Neuronal stem cell (in vitro differentiated cells): ENCODE measurements at regions not wholly inside any gene's neighbourhood (a gene's known extent, or its start where the extent isn't known, plus 50 kb on each side); places are given as distances from the start of the nearest gene placed in this dataset.

Source experiments
- DNase-seq: peaks from one replicate; pipeline ENCODE4 v3.0.0-alpha.2; 2013; ENCODE audit warnings: low spot score
- H2AFZ ChIP-seq: one replicate; pipeline ENCODE4 v1.6.1; 2013; ENCODE audit warnings: mild to moderate bottlenecking, low read length, inconsistent platforms
- H2AK5ac ChIP-seq: 2 replicates; pipeline ENCODE4 v1.6.1; 2013; ENCODE audit warnings: low read depth, mild to moderate bottlenecking, inconsistent platforms, low read length, moderate library complexity, mixed read lengths
- H2BK120ac ChIP-seq: 2 replicates; pipeline ENCODE4 v1.6.1; 2013; ENCODE audit warnings: low read depth, mild to moderate bottlenecking, inconsistent platforms, low read length, moderate library complexity, mixed read lengths
- H2BK12ac ChIP-seq: one replicate; pipeline ENCODE4 v1.6.1; 2013; ENCODE audit warnings: low read length, inconsistent platforms
- H2BK15ac ChIP-seq: 2 replicates; pipeline ENCODE4 v1.6.1; 2013; ENCODE audit warnings: mild to moderate bottlenecking, low read length, inconsistent platforms, mixed read lengths
- H2BK5ac ChIP-seq: one replicate; pipeline ENCODE4 v1.6.1; 2013; ENCODE audit warnings: inconsistent platforms, mild to moderate bottlenecking, low read length, moderate library complexity
- H3K14ac ChIP-seq: one replicate; pipeline ENCODE4 v1.6.1; 2013; ENCODE audit warnings: low read length, inconsistent platforms
- H3K18ac ChIP-seq: 2 replicates; pipeline ENCODE4 v1.6.1; 2013; ENCODE audit warnings: low read length, inconsistent platforms
- H3K23ac ChIP-seq: 2 replicates; pipeline ENCODE4 v1.6.1; 2013; ENCODE audit warnings: low read depth, mild to moderate bottlenecking, mixed read lengths, low read length, inconsistent platforms; ENCODE audit not compliant: poor library complexity
- H3K27ac ChIP-seq: replicated peaks from 3 replicates; pipeline ENCODE4 v1.5.1; 2013; ENCODE audit warnings: low read length, inconsistent platforms
- H3K27me3 ChIP-seq, 3 experiments: 2 replicates each; pipeline ENCODE4 v1.6.1; 2013; ENCODE audit warnings: low read length in 3 of 3, mild to moderate bottlenecking in 2 of 3, inconsistent platforms in 1 of 3, low read depth in 1 of 3, mixed read lengths in 1 of 3, moderate library complexity in 1 of 3; ENCODE audit not compliant: control insufficient read depth in 3 of 3, insufficient read depth in 3 of 3
- H3K36me3 ChIP-seq, 2 donors: replicated peaks in 1 of 2; 2 replicates each; pipeline ENCODE4 v1.6.1; 2013; ENCODE audit warnings: low read length in 2 of 2; ENCODE audit not compliant: control insufficient read depth in 2 of 2, insufficient read depth in 2 of 2
- H3K4ac ChIP-seq: 2 replicates; pipeline ENCODE4 v1.6.1; 2013; ENCODE audit warnings: inconsistent platforms, mild to moderate bottlenecking, low read length, moderate library complexity
- H3K4me1 ChIP-seq, 2 donors: 1 replicate in 1 of 2; 2 replicates in 1 of 2; pipeline ENCODE4 v1.6.1; 2013; ENCODE audit warnings: low read length in 2 of 2, low read depth in 1 of 2; ENCODE audit not compliant: control insufficient read depth in 2 of 2, insufficient read depth in 1 of 2
- H3K4me2 ChIP-seq: one replicate; pipeline ENCODE4 v1.6.1; 2013; ENCODE audit warnings: mild to moderate bottlenecking, low read length, inconsistent platforms; ENCODE audit not compliant: insufficient read depth, poor library complexity, severe bottlenecking
- H3K4me3 ChIP-seq, 2 donors: 2 replicates each; pipeline ENCODE4 v1.5.1; 2013; ENCODE audit warnings: low read length in 2 of 2, mild to moderate bottlenecking in 2 of 2, inconsistent platforms in 1 of 2, moderate library complexity in 1 of 2
- H3K79me1 ChIP-seq: one replicate; pipeline ENCODE4 v1.6.1; 2013; ENCODE audit warnings: low read depth, mild to moderate bottlenecking, inconsistent platforms, low read length, moderate library complexity
- H3K9ac ChIP-seq: one replicate; pipeline ENCODE4 v1.6.1; 2013; ENCODE audit warnings: mild to moderate bottlenecking, low read depth, low read length, inconsistent platforms; ENCODE audit not compliant: poor library complexity
- H3K9me3 ChIP-seq, 2 donors: replicated peaks in 1 of 2; 2 replicates each; pipeline versions ENCODE3 to v1.6.1; 2013; ENCODE audit warnings: low read length in 2 of 2, mild to moderate bottlenecking in 2 of 2, inconsistent platforms in 1 of 2, low read depth in 1 of 2, mixed read lengths in 1 of 2, moderate library complexity in 1 of 2; ENCODE audit not compliant: control insufficient read depth in 2 of 2, insufficient read depth in 1 of 2
- H4K8ac ChIP-seq: one replicate; pipeline ENCODE4 v1.6.1; 2013; ENCODE audit warnings: low read depth, mild to moderate bottlenecking, inconsistent platforms, low read length, moderate library complexity
- H4K91ac ChIP-seq: one replicate; pipeline ENCODE4 v1.6.1; 2013; ENCODE audit warnings: low read length, low read depth, mild to moderate bottlenecking, inconsistent platforms; ENCODE audit not compliant: poor library complexity
- WGBS, 2 donors: extraction: QIAGEN DNeasy Blood & Tissue Kit; methylation state at CpG; one replicate each; pipeline ENCODE4 v1.1.7; 2013; ENCODE audit warnings: missing lambda C conversion rate in 2 of 2, mixed read lengths in 1 of 2; ENCODE audit not compliant: insufficient read length in 2 of 2, insufficient replicate concordance in 1 of 2; ENCODE audit errors: extremely low coverage in 2 of 2; 5-methylcytosine and 5-hydroxymethylcytosine counted together

GRCh38 chr5:56382896-56383295 lies 149.8 kb upstream of the ANKRD55 start:
- Histone ChIP-seq H4K91ac (no peak overlapping the region), H3K23ac (no peak overlapping the region), H4K8ac (no peak overlapping the region), H3K18ac (no peak overlapping the region), H3K4me1 (no peaks in the 10 kb centered on the region), H2BK12ac (no peak overlapping the region), H3K79me1 (no peaks in the 10 kb centered on the region), H3K36me3 (no peaks in the 10 kb centered on the region), H3K4ac (no peak overlapping the region), H3K4me3 (no peak overlapping the region), H2BK120ac (no peak overlapping the region), H2AFZ (no peak overlapping the region), H2AK5ac (no peak overlapping the region), H2BK15ac (no peak overlapping the region), H3K9ac (no peak overlapping the region), H3K4me2 (no peak overlapping the region), H3K14ac (no peak overlapping the region), H3K27ac (no peak overlapping the region), H2BK5ac (no peak overlapping the region), H3K9me3 (no peaks in the 10 kb centered on the region), H3K27me3 (no peaks in the 10 kb centered on the region)
- no CpG with 5 or more reads among the region's 1 CpG for WGBS, 2 donors
- DNase-seq = no peak

- H3K4me2 ChIP-seq = no peak overlapping the region
- no peak overlapping the region for H4K91ac ChIP-seq
- no peak overlapping the region for H4K8ac ChIP-seq
- no peaks in the 10 kb centered on the region for H3K4me1 ChIP-seq
- no peaks in the 10 kb centered on the region for H3K79me1 ChIP-seq
- H3K23ac ChIP-seq = no peak overlapping the region
- H3K9ac ChIP-seq = no peak overlapping the region
- H2AK5ac ChIP-seq = no peak overlapping the region
- no peak overlapping the region for H3K27ac ChIP-seq
- H3K36me3 ChIP-seq = no peaks in the 10 kb centered on the region
- no peak overlapping the region for H3K18ac ChIP-seq
- no peak overlapping the region for H2BK120ac ChIP-seq
- no peak overlapping the region for H3K4ac ChIP-seq
- peaks cover 0 to 4% of the 10 kb centered on the region in 2 donors for H3K9me3 ChIP-seq
- DNase-seq = no peak
- H3K4me3 ChIP-seq = no peak overlapping the region
- H2AFZ ChIP-seq = no peak overlapping the region
- H2BK15ac ChIP-seq = no peak overlapping the region
- no peak overlapping the region for H3K14ac ChIP-seq
- H2BK5ac ChIP-seq = no peak overlapping the region
- no peaks in the 10 kb centered on the region for H3K27me3 ChIP-seq
- no peak overlapping the region for H2BK12ac ChIP-seq
Observed at GRCh38 chr5:56377573-56377972, 144.4 kb upstream of the ANKRD55 start.

GRCh38 chr5:56376128-56376527 lies 143.0 kb upstream of the ANKRD55 start:
- WGBS, 2 donors = no CpG with 5 or more reads among the region's 2 CpGs
- no peak overlapping the region for H3K4me2 ChIP-seq
- H2BK15ac ChIP-seq = no peak overlapping the region
- H3K27me3 ChIP-seq = no peaks in the 10 kb centered on the region
- no peak overlapping the region for H3K4ac ChIP-seq
- H2BK12ac ChIP-seq = no peak overlapping the region
- H4K91ac ChIP-seq = no peak overlapping the region
- H2BK5ac ChIP-seq = no peak overlapping the region
- H3K9ac ChIP-seq = no peak overlapping the region
- H3K4me3 ChIP-seq = no peak overlapping the region
- no peaks in the 10 kb centered on the region for H3K4me1 ChIP-seq
- H3K9me3 ChIP-seq = peaks cover 0 to 4% of the 10 kb centered on the region in 2 donors
- no peak overlapping the region for H4K8ac ChIP-seq
- H3K27ac ChIP-seq = no peak overlapping the region
- H3K14ac ChIP-seq = no peak overlapping the region
- H3K23ac ChIP-seq = no peak overlapping the region
- no peak for DNase-seq
- H2AFZ ChIP-seq = no peak overlapping the region
- H3K79me1 ChIP-seq = no peaks in the 10 kb centered on the region
- H3K36me3 ChIP-seq = no peaks in the 10 kb centered on the region
- H2AK5ac ChIP-seq = no peak overlapping the region
- no peak overlapping the region for H2BK120ac ChIP-seq
- H3K18ac ChIP-seq = no peak overlapping the region

GRCh38 chr5:56375011-56375410 lies 141.9 kb upstream of the ANKRD55 start:
- H3K14ac ChIP-seq = no peak overlapping the region
- DNase-seq = no peak
- no peak overlapping the region for H3K4me2 ChIP-seq
- H3K27me3 ChIP-seq = no peaks in the 10 kb centered on the region
- H2AFZ ChIP-seq = no peak overlapping the region
- no peak overlapping the region for H2BK15ac ChIP-seq
- H3K36me3 ChIP-seq = no peaks in the 10 kb centered on the region
- H3K23ac ChIP-seq = no peak overlapping the region
- no CpG with 5 or more reads among the region's 5 CpGs for WGBS, 2 donors
- H3K18ac ChIP-seq = no peak overlapping the region
- H3K4me1 ChIP-seq = no peaks in the 10 kb centered on the region
- H3K4me3 ChIP-seq = no peak overlapping the region
- no peak overlapping the region for H2BK120ac ChIP-seq
- H2BK12ac ChIP-seq = no peak overlapping the region
- H3K9ac ChIP-seq = no peak overlapping the region
- H2AK5ac ChIP-seq = no peak overlapping the region
- H3K27ac ChIP-seq = no peak overlapping the region
- no peak overlapping the region for H4K8ac ChIP-seq
- no peak overlapping the region for H4K91ac ChIP-seq
- no peaks in the 10 kb centered on the region for H3K79me1 ChIP-seq
- H2BK5ac ChIP-seq = no peak overlapping the region
- no peak overlapping the region for H3K4ac ChIP-seq
- peaks cover 0 to 4% of the 10 kb centered on the region in 2 donors for H3K9me3 ChIP-seq
